Smooth muscle cell of the brain vasculature (primary cell): ENCODE measurements at regions not wholly inside any gene's neighbourhood (a gene's known extent, or its start where the extent isn't known, plus 50 kb on each side); places are given as distances from the start of the nearest gene placed in this dataset.
"Not testable (repeated sequence)": the region's sequence is repeated elsewhere in the genome, so short reads cannot be mapped to it uniquely, and the experiment has no call there.

Experiments used
- DNase-seq: peaks from one replicate; pipeline ENCODE4 v3.0.0-alpha.2; 2012; ENCODE audit warnings: low read depth, low spot score

GRCh38 chr5:164959761-164960160, 1454.3 kb downstream of the MAT2B start:
- DNase-seq = no peak

GRCh38 chr5:164962329-164962961, 1457.0 kb downstream of the MAT2B start:
- no peak for DNase-seq

- no peak for DNase-seq
These were observed 1461.2 kb downstream of the MAT2B start for GRCh38 chr5:164966611-164967010.

- DNase-seq = no peak
These were observed 1461.9 kb downstream of the MAT2B start for GRCh38 chr5:164967354-164967753.

DNA sequence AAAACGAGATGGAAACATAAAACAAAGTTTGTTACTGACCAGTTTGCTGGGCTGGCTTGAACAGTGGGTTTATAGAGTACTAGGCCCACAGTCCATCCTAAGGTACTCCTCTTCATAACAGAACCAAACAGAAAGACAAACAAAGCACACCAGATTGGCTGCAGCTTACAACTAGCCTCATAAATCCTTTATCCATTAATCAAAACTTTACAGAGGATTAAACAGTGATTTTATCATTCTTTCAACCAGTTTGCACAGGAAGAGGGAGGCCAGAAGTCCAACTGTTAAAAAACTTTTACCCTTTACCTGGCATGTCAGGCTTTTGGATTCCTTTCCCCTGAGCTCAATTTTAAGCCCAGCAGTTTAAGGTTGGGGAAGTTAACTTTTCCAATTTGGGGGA, 1467.6 kb downstream of the MAT2B start:
- no peak for DNase-seq

GRCh38 chr5:164975986-164976385, 1470.6 kb downstream of the MAT2B start:
- no peak for DNase-seq

DNA sequence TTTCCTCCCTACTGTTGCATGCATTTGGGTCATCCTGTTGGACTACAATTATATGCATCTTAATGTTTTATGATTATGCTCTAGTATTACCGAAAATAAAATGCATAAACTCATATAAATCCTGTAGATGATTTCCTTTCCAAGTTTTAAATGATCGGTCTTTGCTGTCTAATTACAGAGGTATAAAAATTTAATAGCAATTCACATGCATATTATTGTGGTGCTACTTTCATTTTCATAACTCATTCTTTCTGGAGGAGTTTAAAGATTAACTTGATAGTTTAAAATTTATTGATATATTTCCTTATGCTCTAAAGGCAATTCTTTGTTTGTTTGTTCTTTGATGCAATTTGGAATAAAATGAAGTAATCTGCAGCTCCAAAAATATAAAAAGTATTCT, 1475.1 kb downstream of the MAT2B start:
- no peak for DNase-seq

- DNase-seq = no peak
These were observed 1492.7 kb downstream of the MAT2B start for GRCh38 chr5:164998142-164998541.

DNA sequence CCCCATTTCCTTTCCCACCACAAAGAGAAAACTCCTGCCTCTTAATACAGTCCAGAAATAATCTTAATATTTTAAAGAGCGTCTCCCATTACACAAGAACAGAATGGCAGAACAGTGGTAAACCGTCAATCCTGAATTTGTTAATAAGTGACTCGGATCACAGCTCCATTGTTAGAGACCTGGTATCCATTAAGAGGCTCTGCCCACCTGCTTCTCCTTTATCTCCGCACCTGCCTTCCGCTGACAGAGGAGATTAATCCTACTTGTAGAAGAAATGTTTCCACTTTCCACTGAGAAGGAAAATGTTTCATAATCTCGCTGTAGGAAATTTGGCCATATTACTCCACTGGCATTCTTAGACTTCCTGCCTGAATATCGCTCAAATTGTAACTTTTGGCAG, 1493.2 kb downstream of the MAT2B start:
- DNase-seq = no peak

DNA sequence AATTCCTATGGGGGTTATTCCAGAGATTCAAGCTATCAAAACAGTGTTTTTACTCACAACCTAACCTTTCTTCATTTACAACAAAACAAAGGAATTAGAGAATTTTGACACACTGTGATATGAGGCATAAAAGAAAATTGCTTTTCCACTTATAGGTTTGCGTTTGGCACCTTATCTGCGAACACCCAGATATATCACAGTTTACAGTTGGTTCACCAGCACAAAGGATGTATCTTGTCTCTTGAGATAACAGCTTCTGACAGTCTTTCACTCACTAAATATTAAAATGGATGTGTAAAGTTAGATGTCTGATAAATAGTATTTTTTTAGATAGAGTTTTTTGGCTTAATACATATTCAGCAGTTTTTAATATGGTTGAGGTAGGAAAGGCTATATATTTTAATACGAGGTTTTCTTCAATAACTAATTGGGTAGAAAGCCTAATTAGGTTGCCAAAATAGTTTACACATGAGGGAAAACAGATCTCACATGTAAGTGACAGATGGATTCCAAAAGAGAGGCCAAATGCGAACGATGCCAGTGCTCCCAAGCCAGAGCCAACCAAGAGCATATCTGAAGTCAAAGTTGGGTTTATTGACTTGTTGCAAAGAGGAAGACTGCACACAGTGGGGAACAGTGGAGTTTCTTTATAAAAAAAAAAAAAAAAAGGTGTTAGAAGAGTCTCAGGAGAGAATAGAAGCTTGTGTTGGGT, 1495.2 kb downstream of the MAT2B start:
- no peak for DNase-seq

DNA sequence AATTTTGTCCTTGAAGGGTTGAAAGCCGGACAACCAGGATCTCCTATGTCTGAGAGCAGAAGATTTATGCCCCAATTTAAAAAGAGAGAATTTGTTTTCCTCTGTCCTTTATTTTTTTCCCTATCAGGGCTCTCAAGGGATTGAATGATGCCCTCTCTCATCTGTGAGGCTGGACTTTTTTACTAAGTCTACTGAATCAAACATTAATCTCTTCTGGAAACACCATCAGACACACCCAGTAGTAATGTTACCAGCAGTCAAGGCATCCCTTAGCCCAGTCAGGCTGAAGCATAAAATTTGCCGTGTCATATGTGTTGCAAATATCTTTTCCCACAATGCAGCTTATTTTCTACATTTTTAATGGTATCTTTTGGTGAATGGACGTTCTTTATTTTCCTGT, 1497.9 kb downstream of the MAT2B start:
- no peak for DNase-seq

GRCh38 chr5:165004175-165004574, 1498.8 kb downstream of the MAT2B start:
- DNase-seq = no peak

GRCh38 chr5:165014439-165014838, 1509.0 kb downstream of the MAT2B start:
- no peak for DNase-seq

DNA sequence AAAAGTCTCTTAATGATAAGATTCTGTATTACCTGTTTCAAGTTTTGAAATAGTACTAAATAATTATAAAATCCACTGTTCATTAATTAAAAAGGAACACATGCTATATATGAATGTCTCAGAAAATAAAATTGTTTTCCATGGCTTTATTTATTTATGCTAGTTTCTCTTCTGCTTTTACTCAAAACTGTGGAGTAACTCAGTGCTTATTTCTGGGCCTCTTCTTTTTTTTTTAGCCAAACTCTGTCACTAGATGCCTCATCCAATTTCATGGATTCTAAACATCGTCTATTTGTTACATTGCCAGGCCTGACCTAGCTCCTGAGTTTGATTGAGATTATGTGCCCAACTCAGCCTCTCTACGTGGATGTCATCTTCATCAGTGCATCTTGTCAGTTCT, 1509.7 kb downstream of the MAT2B start:
- no peak for DNase-seq

- DNase-seq = no peak
These were observed 1510.1 kb downstream of the MAT2B start for GRCh38 chr5:165015547-165015946.

- DNase-seq = no peak
These were observed 1521.6 kb downstream of the MAT2B start for GRCh38 chr5:165026971-165027370.

DNA sequence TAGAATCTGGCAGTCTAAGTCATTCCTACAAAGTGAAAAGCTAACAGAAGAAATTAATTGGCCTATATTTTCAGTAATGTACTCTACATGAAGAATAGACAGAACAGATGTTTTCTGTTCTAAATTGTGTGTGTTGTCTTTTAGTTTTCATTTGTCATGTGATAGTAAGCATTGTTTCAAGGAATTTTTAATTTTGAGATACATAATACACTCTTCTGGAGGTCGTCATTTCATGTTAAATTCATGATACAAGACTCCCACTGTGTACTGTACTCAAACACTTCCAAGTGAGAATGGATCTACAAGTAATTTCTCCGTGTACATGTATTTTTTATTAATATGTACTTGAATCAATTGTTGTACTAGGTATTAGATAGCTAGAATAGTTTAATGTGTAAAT, 1522.9 kb downstream of the MAT2B start:
- no peak for DNase-seq

- DNase-seq = no peak
These were observed 1523.9 kb downstream of the MAT2B start for GRCh38 chr5:165029099-165029870.

GRCh38 chr5:165030971-165031370, 1525.6 kb downstream of the MAT2B start:
- no peak for DNase-seq

GRCh38 chr5:165031371-165031770, 1526.0 kb downstream of the MAT2B start:
- DNase-seq = no peak

GRCh38 chr5:165035520-165035919, 1530.1 kb downstream of the MAT2B start:
- DNase-seq = no peak

DNA sequence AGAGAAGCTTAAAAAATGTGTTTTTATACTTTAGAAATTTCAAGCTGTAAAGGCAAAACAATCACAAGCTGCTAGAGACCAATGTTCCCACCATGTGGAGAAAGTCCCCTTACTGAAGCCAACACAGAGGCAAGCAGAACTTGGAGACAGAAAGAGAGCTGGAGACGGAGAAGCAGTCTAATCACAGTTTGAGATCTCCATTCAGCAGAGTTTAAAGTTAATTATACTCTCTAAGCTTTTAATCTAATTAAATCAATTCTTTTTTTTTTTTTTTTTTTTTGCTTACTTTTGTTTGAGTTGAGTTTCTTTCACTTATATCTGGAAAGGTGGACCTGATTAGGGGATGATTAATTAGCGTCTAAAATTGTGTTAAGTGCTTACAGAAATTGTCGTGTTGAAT, 1534.3 kb downstream of the MAT2B start:
- DNase-seq = no peak

- DNase-seq = not testable (repeated sequence)
These were observed 1540.5 kb downstream of the MAT2B start for GRCh38 chr5:165045941-165046340.
